Gastrocnemius medialis (tissue), 4 donors: ENCODE measurements at regions not wholly inside any gene's neighbourhood (a gene's known extent, or its start where the extent isn't known, plus 50 kb on each side); places are given as distances from the start of the nearest gene placed in this dataset.

Experiments
- ATAC-seq, 2 donors: fragments of 150-250 bp; one replicate each; pipeline ENCODE4 v1.9.1; 2016
- DNase-seq, 2 donors: peaks; one replicate each; pipeline ENCODE4 v3.0.0-alpha.2; 2019
- H3K27ac ChIP-seq, 4 donors: fragments of 200-600 bp; sonication (generic); 1 replicate in 1 of 4; 2 replicates in 3 of 4; pipeline ENCODE4 v1.5.1; 2016 to 2018; ENCODE audit warnings: mild to moderate bottlenecking in 2 of 4, moderate library complexity in 1 of 4
- H3K27me3 ChIP-seq, 3 donors: fragments of 200-600 bp; sonication (generic) in 2 of 3; 1 replicate in 1 of 3; 2 replicates in 2 of 3; pipeline versions ENCODE4 v1.5.1 to v1.6.0; 2016 to 2019; ENCODE audit warnings: mild to moderate bottlenecking in 1 of 3, moderate library complexity in 1 of 3
- H3K36me3 ChIP-seq, 2 donors: fragments of 200-600 bp; sonication (generic) in 1 of 2; one replicate each; pipeline ENCODE4 v1.5.1; 2017 to 2018
- H3K4me1 ChIP-seq, 2 donors: fragments of 200-600 bp; sonication (generic) in 1 of 2; one replicate each; pipeline ENCODE4 v1.5.1; 2016 to 2017; ENCODE audit warnings: mild to moderate bottlenecking in 2 of 2
- H3K4me3 ChIP-seq, 4 donors: fragments of 200-600 bp; sonication (generic) in 3 of 4; 1 replicate in 1 of 4; 2 replicates in 3 of 4; pipeline ENCODE4 v1.5.1; 2016 to 2019; ENCODE audit warnings: mild to moderate bottlenecking in 2 of 4
- H3K9me3 ChIP-seq, 3 donors: fragments of 200-600 bp; sonication (generic) in 2 of 3; 1 replicate in 1 of 3; 2 replicates in 2 of 3; pipeline ENCODE4 v1.5.1; 2016 to 2019
- CTCF ChIP-seq, 5 experiments: fragments of 450-650 bp in 3 of 5; fragments of 200-600 bp in 2 of 5; sonication (generic) in 2 of 5; IDR thresholded peaks in 4 of 5; conservative IDR thresholded peaks in 1 of 5; 1 replicate in 4 of 5; 2 replicates in 1 of 5; pipeline ENCODE4 v1.5.1; 2016 to 2019; ENCODE audit warnings: antibody characterized with exemption in 5 of 5, mild to moderate bottlenecking in 3 of 5, moderate library complexity in 3 of 5
- POLR2A ChIP-seq, 2 donors: fragments of 450-650 bp; IDR thresholded peaks; one replicate each; pipeline ENCODE4 v1.6.1; 2017; ENCODE audit warnings: antibody characterized with exemption in 2 of 2, mild to moderate bottlenecking in 2 of 2, moderate library complexity in 2 of 2
- in situ Hi-C, 4 donors: fragments of 200-750 bp; cut with MboI; loops; one replicate each; pipeline versions ENCODE4 v1.15.0 to v1.8.0; 2017; ENCODE audit warnings: low sequenced_read_pairs in 4 of 4
- intact Hi-C: fragments of 100-400 bp; cut with DNase I; formaldehyde crosslinking; loops from one replicate; pipeline ENCODE4 v1.15.1; 2023; ENCODE audit warnings: low total_unique reads

- Histone ChIP-seq H3K4me3 (no peak overlapping the region), H3K4me1 (no peaks in the 10 kb centered on the region), H3K27ac (no peak overlapping the region), H3K9me3 (no peaks in the 10 kb centered on the region), H3K27me3 (peaks cover 20 to 35% (median 30%) of the 10 kb centered on the region in 3 donors), H3K36me3 (no peaks in the 10 kb centered on the region)
- TF ChIP-seq POLR2A (IDR thresholded peaks at IDR 0.05) = no peak
- no peak for TF ChIP-seq CTCF (IDR thresholded peaks at IDR 0.05 in 4 of 5, conservative IDR thresholded peaks at IDR 0.05 in 1 of 5)
- in situ Hi-C loops = no loop called here
- no peak for ATAC-seq
- no peak for DNase-seq
- intact Hi-C loops = no loop called here
Observed at GRCh38 chr2:16014041-16014787, 73.9 kb downstream of the MYCN start.

DNA sequence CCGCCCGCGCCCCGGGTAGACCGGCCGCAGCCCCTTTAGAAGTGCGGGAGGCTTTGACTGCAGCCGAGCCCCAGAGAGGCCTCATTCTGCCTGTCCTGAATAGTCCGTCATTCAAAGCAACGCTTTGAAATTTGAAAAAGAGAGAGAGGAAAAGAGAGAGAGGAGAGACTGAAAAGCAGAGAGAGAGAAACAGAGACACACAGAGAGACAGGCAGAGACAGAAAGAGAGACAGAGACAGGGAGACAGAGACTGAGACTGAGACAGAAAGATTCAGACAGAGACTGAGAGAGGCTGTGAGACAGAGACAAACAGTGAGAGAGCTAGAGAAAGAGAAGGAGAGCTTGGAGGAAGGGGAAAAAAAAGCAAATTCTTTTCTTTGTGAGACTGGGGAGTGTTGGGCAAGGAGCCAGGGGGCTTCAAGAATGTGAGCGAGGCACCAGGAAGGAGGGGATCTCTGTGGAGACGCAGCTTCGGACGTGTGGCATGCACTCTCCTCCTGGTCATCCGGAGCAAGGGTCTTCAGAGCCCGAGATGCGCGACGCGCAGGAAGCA is 73.1 kb downstream of the MYCN start:
- no peak overlapping the region for H3K27ac ChIP-seq
- no peaks in the 10 kb centered on the region for H3K9me3 ChIP-seq
- H3K27me3 ChIP-seq = peaks cover 20 to 35% (median 27%) of the 10 kb centered on the region in 3 donors
- in situ Hi-C loops (no loop called here), intact Hi-C loops (no loop called here)
- ATAC-seq = no peak
- TF ChIP-seq POLR2A (IDR thresholded peaks at IDR 0.05) (no peak), CTCF (IDR thresholded peaks at IDR 0.05 in 4 of 5, conservative IDR thresholded peaks at IDR 0.05 in 1 of 5) (no peak)
- no peaks in the 10 kb centered on the region for H3K36me3 ChIP-seq
- H3K4me3 ChIP-seq = no peak overlapping the region
- no peak for DNase-seq
- no peaks in the 10 kb centered on the region for H3K4me1 ChIP-seq

DNA sequence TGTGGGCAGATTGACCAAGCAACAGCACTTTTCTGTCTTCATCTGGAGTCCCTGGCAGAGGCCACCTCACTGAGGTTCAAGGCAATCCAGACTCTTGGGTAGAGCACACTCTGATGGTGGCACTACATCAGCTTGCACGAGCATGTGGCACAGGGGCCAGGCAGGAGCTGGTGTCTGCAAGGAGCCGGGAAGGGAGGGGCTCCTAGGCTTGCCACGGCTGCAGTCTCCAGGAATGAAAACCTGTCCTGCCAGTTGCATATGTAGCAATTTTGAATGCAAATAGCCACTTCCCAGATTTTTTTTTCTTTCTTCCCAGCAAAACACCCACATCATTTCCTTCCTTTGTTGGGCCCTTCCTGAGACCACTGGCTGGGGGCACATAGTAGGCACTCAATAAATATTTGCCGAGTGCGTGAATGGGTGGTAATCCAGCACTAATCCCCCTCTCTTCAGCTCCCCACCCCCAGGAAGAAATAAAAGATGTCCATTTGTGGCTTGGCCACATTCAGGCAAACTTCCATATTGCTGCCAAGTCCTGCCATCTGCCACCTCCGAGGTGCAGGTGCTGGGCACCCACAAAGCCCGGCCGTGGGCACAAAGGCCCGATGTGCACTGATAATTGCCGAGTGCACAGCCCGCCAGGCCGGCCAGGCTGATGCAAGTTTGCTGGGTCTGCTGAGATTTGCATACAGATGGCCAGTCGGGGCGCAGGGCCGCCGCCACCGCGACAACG is 72.4 kb downstream of the MYCN start:
- DNase-seq = no peak
- no peak for ATAC-seq
- in situ Hi-C loops (no loop called here), intact Hi-C loops (no loop called here)
- no peak overlapping the region for H3K4me3 ChIP-seq
- peaks cover 20 to 35% (median 26%) of the 10 kb centered on the region in 3 donors for H3K27me3 ChIP-seq
- no peaks in the 10 kb centered on the region for H3K36me3 ChIP-seq
- no peak overlapping the region for H3K27ac ChIP-seq
- H3K9me3 ChIP-seq = no peaks in the 10 kb centered on the region
- TF ChIP-seq CTCF (IDR thresholded peaks at IDR 0.05 in 4 of 5, conservative IDR thresholded peaks at IDR 0.05 in 1 of 5) (no peak), POLR2A (IDR thresholded peaks at IDR 0.05) (no peak)
- no peaks in the 10 kb centered on the region for H3K4me1 ChIP-seq

GRCh38 chr2:16012029-16012596 is 71.8 kb downstream of the MYCN start:
- Histone ChIP-seq H3K4me3 (no peak overlapping the region), H3K9me3 (no peaks in the 10 kb centered on the region), H3K27me3 (peaks cover 20 to 32% (median 26%) of the 10 kb centered on the region in 3 donors), H3K36me3 (no peaks in the 10 kb centered on the region), H3K4me1 (no peaks in the 10 kb centered on the region), H3K27ac (no peak overlapping the region)
- TF ChIP-seq POLR2A (IDR thresholded peaks at IDR 0.05) (no peak), CTCF (IDR thresholded peaks at IDR 0.05 in 4 of 5, conservative IDR thresholded peaks at IDR 0.05 in 1 of 5) (no peak)
- intact Hi-C loops = no loop called here
- no peak for DNase-seq
- in situ Hi-C loops = no loop called here
- no peak for ATAC-seq
